OCI-LY3 (cell line): ENCODE measurements at regions not wholly inside any gene's neighbourhood (a gene's known extent, or its start where the extent isn't known, plus 50 kb on each side); places are given as distances from the start of the nearest gene placed in this dataset.

Experiments
- H2AFZ ChIP-seq: fragments of 200-600, 300-600 bp; shearing (Covaris generic); 2 replicates; pipeline ENCODE4 v1.6.0; 2014; ENCODE audit warnings: antibody characterized with exemption, low read depth, low read length
- H3K27ac ChIP-seq: fragments of 200-600, 300-600 bp; sonication (generic); 2 replicates; pipeline ENCODE4 v1.5.1; 2014; ENCODE audit warnings: mild to moderate bottlenecking, low read length, moderate library complexity, mixed read lengths
- H3K27me3 ChIP-seq: fragments of 200-600, 300-600 bp; sonication (generic); 2 replicates; pipeline ENCODE4 v1.6.1; 2014; ENCODE audit warnings: low read depth, low read length, mixed read lengths
- H3K36me3 ChIP-seq: fragments of 200-600, 300-600 bp; sonication (generic); replicated peaks from 2 replicates; pipeline ENCODE3; 2014; ENCODE audit warnings: low read depth, low read length, mixed read lengths
- H3K4me1 ChIP-seq: fragments of 300-600, 200-600 bp; sonication (generic); 2 replicates; pipeline ENCODE4 v1.6.1; 2014; ENCODE audit warnings: low read length, mixed read lengths
- H3K4me2 ChIP-seq: fragments of 200-600, 300-600 bp; sonication (generic); 2 replicates; pipeline ENCODE4 v1.6.1; 2014; ENCODE audit warnings: low read length, mixed read lengths
- H3K4me3 ChIP-seq: fragments of 300-600, 200-600 bp; sonication (generic); 2 replicates; pipeline ENCODE4 v1.5.1; 2014; ENCODE audit warnings: antibody characterized with exemption, mild to moderate bottlenecking, low read length, moderate library complexity
- H3K79me2 ChIP-seq: fragments of 300-600, 200-600 bp; shearing (Covaris generic); 2 replicates; pipeline ENCODE4 v1.6.1; 2014; ENCODE audit warnings: mild to moderate bottlenecking, low read length, mixed read lengths
- H3K9ac ChIP-seq: fragments of 300-600, 200-600 bp; shearing (Covaris generic); 2 replicates; pipeline ENCODE4 v1.6.0; 2014; ENCODE audit warnings: mild to moderate bottlenecking, low read length, moderate library complexity
- H3K9me3 ChIP-seq: fragments of 200-600, 300-600 bp; shearing (Covaris generic); 2 replicates; pipeline ENCODE4 v1.6.1; 2014; ENCODE audit warnings: low read length, mixed read lengths; ENCODE audit not compliant: insufficient read depth
- H4K20me1 ChIP-seq: fragments of 200-600, 300-600 bp; sonication (generic); 2 replicates; pipeline ENCODE4 v1.6.1; 2016; ENCODE audit warnings: low read length, mixed read lengths; ENCODE audit not compliant: insufficient read depth
- CTCF ChIP-seq: fragments of 200-600, 300-600 bp; sonication (generic); IDR thresholded peaks from 2 replicates; pipeline ENCODE4 v1.5.1; 2014; ENCODE audit warnings: antibody characterized with exemption, low read length, low read depth
- EZH2phosphoT487 ChIP-seq: fragments of 200-600 bp; shearing (Covaris generic); IDR thresholded peaks from 2 replicates; pipeline ENCODE4 v1.6.1; 2018; ENCODE audit warnings: antibody characterized with exemption, mixed run types, low read depth

DNA sequence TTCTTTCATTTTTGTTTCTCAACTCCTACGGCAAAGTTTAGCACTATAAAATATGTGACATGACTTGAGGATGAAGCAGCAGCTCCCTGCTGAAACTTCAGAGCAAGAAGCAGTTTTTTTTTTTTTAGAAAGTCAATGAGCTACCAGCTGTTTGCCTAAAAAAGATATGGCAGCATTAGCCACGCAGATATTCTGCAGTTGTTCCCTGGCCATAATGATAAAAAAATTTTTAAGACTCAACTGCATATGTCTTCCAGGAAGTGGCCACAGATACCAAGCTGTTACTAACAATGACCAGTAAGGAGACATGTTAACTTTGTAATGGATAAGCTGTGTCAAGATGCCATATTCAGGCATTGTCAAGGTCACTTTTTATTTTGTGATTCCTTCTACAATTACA lies 319.6 kb upstream of the CDH11 start:
- Histone ChIP-seq H3K9me3 (no peaks in the 10 kb centered on the region), H3K4me3 (no peak overlapping the region), H3K27me3 (no peaks in the 10 kb centered on the region), H3K4me2 (no peak overlapping the region), H3K4me1 (no peaks in the 10 kb centered on the region), H3K9ac (no peak overlapping the region), H3K27ac (no peak overlapping the region), H4K20me1 (no peaks in the 10 kb centered on the region), H3K79me2 (no peaks in the 10 kb centered on the region), H3K36me3 (no peaks in the 10 kb centered on the region), H2AFZ (no peak overlapping the region)
- no peak for TF ChIP-seq EZH2phosphoT487
- no peak for TF ChIP-seq CTCF

- Histone ChIP-seq H3K79me2 (no peaks in the 10 kb centered on the region), H3K27me3 (no peaks in the 10 kb centered on the region), H3K9ac (no peak overlapping the region), H3K36me3 (no peaks in the 10 kb centered on the region), H2AFZ (no peak overlapping the region), H3K4me2 (no peak overlapping the region), H3K4me1 (no peaks in the 10 kb centered on the region), H3K27ac (no peak overlapping the region), H3K9me3 (no peaks in the 10 kb centered on the region), H4K20me1 (no peaks in the 10 kb centered on the region), H3K4me3 (no peak overlapping the region)
- no peak for TF ChIP-seq CTCF
- no peak for TF ChIP-seq EZH2phosphoT487
Measured at GRCh38 chr16:65429504-65430181, 307.8 kb upstream of the CDH11 start.

GRCh38 chr16:65426484-65426883 lies 304.6 kb upstream of the CDH11 start:
- TF ChIP-seq EZH2phosphoT487 = no peak
- H3K4me2 ChIP-seq = no peak overlapping the region

GRCh38 chr16:65422934-65423333 lies 301.1 kb upstream of the CDH11 start:
- Histone ChIP-seq H3K36me3 (no peaks in the 10 kb centered on the region), H2AFZ (no peak overlapping the region), H3K27me3 (no peaks in the 10 kb centered on the region), H3K9ac (no peak overlapping the region), H3K27ac (no peak overlapping the region), H3K4me3 (no peak overlapping the region), H3K9me3 (no peaks in the 10 kb centered on the region), H3K4me2 (no peak overlapping the region), H3K79me2 (no peaks in the 10 kb centered on the region), H3K4me1 (no peaks in the 10 kb centered on the region), H4K20me1 (no peaks in the 10 kb centered on the region)
- no peak for TF ChIP-seq EZH2phosphoT487
- TF ChIP-seq CTCF = no peak

More at GRCh38 chr16:65426484-65426883, 304.6 kb upstream of the CDH11 start:
- no peaks in the 10 kb centered on the region for H3K4me1 ChIP-seq
- no peak overlapping the region for H2AFZ ChIP-seq
- no peak overlapping the region for H3K27ac ChIP-seq
- H3K4me3 ChIP-seq = no peak overlapping the region
- no peaks in the 10 kb centered on the region for H3K36me3 ChIP-seq
- no peaks in the 10 kb centered on the region for H3K9me3 ChIP-seq
- H3K79me2 ChIP-seq = no peaks in the 10 kb centered on the region
- H4K20me1 ChIP-seq = no peaks in the 10 kb centered on the region
- no peaks in the 10 kb centered on the region for H3K27me3 ChIP-seq
- no peak overlapping the region for H3K9ac ChIP-seq
